ENCODE measurements at regions not wholly inside any gene's neighbourhood (a gene's known extent, or its start where the extent isn't known, plus 50 kb on each side); places are given as distances from the start of the nearest gene placed in this dataset.
"Not testable (repeated sequence)": the region's sequence is repeated elsewhere in the genome, so short reads cannot be mapped to it uniquely, and the experiment has no call there.

GRCh38 chr7:52249741-52250140, 785.7 kb upstream of the POM121L12 start:
- Mint-ChIP-seq H3K36me3 (ENCODE audit: insufficient read depth) (no peaks in the 10 kb centered on the region), H3K4me3 (no peak overlapping the region), H3K4me1 (ENCODE audit: low read depth) (no peaks in the 10 kb centered on the region), H3K27me3 (ENCODE audit: low read depth) (no peaks in the 10 kb centered on the region), H3K9me3 (peaks cover 7% of the 10 kb centered on the region)
- ATAC-seq (no peak), DNase-seq (no peak)

- no peak overlapping the region for H3K4me3 Mint-ChIP-seq
- no peaks in the 10 kb centered on the region for H3K36me3 Mint-ChIP-seq (ENCODE audit: insufficient read depth)
- DNase-seq: no peak
- H3K9me3 Mint-ChIP-seq: peaks cover 20% of the 10 kb centered on the region
- H3K4me1 Mint-ChIP-seq (ENCODE audit: low read depth): no peaks in the 10 kb centered on the region
- no peaks in the 10 kb centered on the region for H3K27me3 Mint-ChIP-seq (ENCODE audit: low read depth)
- ATAC-seq: no peak
Observed at GRCh38 chr7:52247518-52247917, 787.9 kb upstream of the POM121L12 start.

GRCh38 chr7:52243685-52244084, 791.7 kb upstream of the POM121L12 start:
- Mint-ChIP-seq H3K36me3 (ENCODE audit: insufficient read depth) (no peaks in the 10 kb centered on the region), H3K9me3 (peaks cover 29% of the 10 kb centered on the region), H3K4me3 (no peak overlapping the region), H3K4me1 (ENCODE audit: low read depth) (no peaks in the 10 kb centered on the region), H3K27me3 (ENCODE audit: low read depth) (no peaks in the 10 kb centered on the region)
- ATAC-seq (no peak), DNase-seq (no peak)

GRCh38 chr7:52233248-52233647, 802.2 kb upstream of the POM121L12 start:
- Mint-ChIP-seq H3K36me3 (ENCODE audit: insufficient read depth) (no peaks in the 10 kb centered on the region), H3K4me1 (ENCODE audit: low read depth) (no peaks in the 10 kb centered on the region), H3K9me3 (peaks cover 32% of the 10 kb centered on the region), H3K4me3 (no peak overlapping the region), H3K27me3 (ENCODE audit: low read depth) (no peaks in the 10 kb centered on the region)
- DNase-seq (no peak), ATAC-seq (no peak)

- Mint-ChIP-seq H3K27me3 (ENCODE audit: low read depth) (no peaks in the 10 kb centered on the region), H3K4me3 (no peak overlapping the region), H3K9me3 (peaks cover 7% of the 10 kb centered on the region), H3K4me1 (ENCODE audit: low read depth) (no peaks in the 10 kb centered on the region), H3K36me3 (ENCODE audit: insufficient read depth) (no peaks in the 10 kb centered on the region)
- ATAC-seq (no peak), DNase-seq (no peak)
Observed at GRCh38 chr7:52211930-52212329, 823.5 kb upstream of the POM121L12 start.

- Mint-ChIP-seq H3K4me1 (ENCODE audit: low read depth) (no peaks in the 10 kb centered on the region), H3K27me3 (ENCODE audit: low read depth) (no peaks in the 10 kb centered on the region), H3K9me3 (no peaks in the 10 kb centered on the region), H3K36me3 (ENCODE audit: insufficient read depth) (no peaks in the 10 kb centered on the region), H3K4me3 (no peak overlapping the region)
- DNase-seq: no peak
- no peak for ATAC-seq
Observed at GRCh38 chr7:52209614-52210013, 825.8 kb upstream of the POM121L12 start.

GRCh38 chr7:52197221-52197620, 838.2 kb upstream of the POM121L12 start:
- DNase-seq (no peak), ATAC-seq (no peak)
- H3K36me3 Mint-ChIP-seq (ENCODE audit: insufficient read depth): no peaks in the 10 kb centered on the region
- peaks cover 22% of the 10 kb centered on the region for H3K9me3 Mint-ChIP-seq
- H3K4me3 Mint-ChIP-seq: no peak overlapping the region
- H3K27me3 Mint-ChIP-seq (ENCODE audit: low read depth): no peaks in the 10 kb centered on the region
- H3K4me1 Mint-ChIP-seq (ENCODE audit: low read depth): no peaks in the 10 kb centered on the region

GRCh38 chr7:52195664-52196063, 839.8 kb upstream of the POM121L12 start:
- Mint-ChIP-seq H3K4me3 (no peak overlapping the region), H3K9me3 (peaks cover 24% of the 10 kb centered on the region), H3K4me1 (ENCODE audit: low read depth) (no peaks in the 10 kb centered on the region), H3K36me3 (ENCODE audit: insufficient read depth) (no peaks in the 10 kb centered on the region), H3K27me3 (ENCODE audit: low read depth) (no peaks in the 10 kb centered on the region)
- no peak for DNase-seq
- ATAC-seq: no peak

- no peak for DNase-seq
- peaks cover 16% of the 10 kb centered on the region for H3K9me3 Mint-ChIP-seq
- no peaks in the 10 kb centered on the region for H3K4me1 Mint-ChIP-seq (ENCODE audit: low read depth)
- H3K27me3 Mint-ChIP-seq (ENCODE audit: low read depth): no peaks in the 10 kb centered on the region
- no peak overlapping the region for H3K4me3 Mint-ChIP-seq
- no peak for ATAC-seq
- H3K36me3 Mint-ChIP-seq (ENCODE audit: insufficient read depth): no peaks in the 10 kb centered on the region
Observed at GRCh38 chr7:52189153-52189778, 846.2 kb upstream of the POM121L12 start.

GRCh38 chr7:52184006-52184703, 851.3 kb upstream of the POM121L12 start:
- H3K27me3 Mint-ChIP-seq (ENCODE audit: low read depth): no peaks in the 10 kb centered on the region
- no peak for ATAC-seq

GRCh38 chr7:52179934-52180333, 855.5 kb upstream of the POM121L12 start:
- H3K4me1 Mint-ChIP-seq (ENCODE audit: low read depth): no peaks in the 10 kb centered on the region
- ATAC-seq (no peak), DNase-seq (no peak)
- peaks cover 19% of the 10 kb centered on the region for H3K9me3 Mint-ChIP-seq
- H3K36me3 Mint-ChIP-seq (ENCODE audit: insufficient read depth): no peaks in the 10 kb centered on the region
- no peak overlapping the region for H3K4me3 Mint-ChIP-seq
- H3K27me3 Mint-ChIP-seq (ENCODE audit: low read depth): no peaks in the 10 kb centered on the region

More at GRCh38 chr7:52184006-52184703, 851.3 kb upstream of the POM121L12 start:
- H3K4me1 Mint-ChIP-seq (ENCODE audit: low read depth): no peaks in the 10 kb centered on the region
- DNase-seq: no peak
- peaks cover 26% of the 10 kb centered on the region for H3K9me3 Mint-ChIP-seq
- no peaks in the 10 kb centered on the region for H3K36me3 Mint-ChIP-seq (ENCODE audit: insufficient read depth)
- H3K4me3 Mint-ChIP-seq: no peak overlapping the region

- no peaks in the 10 kb centered on the region for H3K27me3 Mint-ChIP-seq (ENCODE audit: low read depth)
- DNase-seq (no peak), ATAC-seq (no peak)
- no peaks in the 10 kb centered on the region for H3K36me3 Mint-ChIP-seq (ENCODE audit: insufficient read depth)
- no peaks in the 10 kb centered on the region for H3K4me1 Mint-ChIP-seq (ENCODE audit: low read depth)
- peaks cover 16% of the 10 kb centered on the region for H3K9me3 Mint-ChIP-seq
- no peak overlapping the region for H3K4me3 Mint-ChIP-seq
Observed at GRCh38 chr7:52168085-52168484, 851.5 kb upstream of the COBL start.

- DNase-seq (no peak), ATAC-seq (no peak)
- Mint-ChIP-seq H3K36me3 (ENCODE audit: insufficient read depth) (no peaks in the 10 kb centered on the region), H3K4me1 (ENCODE audit: low read depth) (no peaks in the 10 kb centered on the region), H3K27me3 (ENCODE audit: low read depth) (no peaks in the 10 kb centered on the region), H3K9me3 (peaks cover 8% of the 10 kb centered on the region), H3K4me3 (no peak overlapping the region)
Observed at GRCh38 chr7:52163311-52163710, 846.7 kb upstream of the COBL start.

GRCh38 chr7:52161483-52161882, 844.9 kb upstream of the COBL start:
- H3K9me3 Mint-ChIP-seq: peaks cover 4% of the 10 kb centered on the region
- no peak overlapping the region for H3K4me3 Mint-ChIP-seq
- DNase-seq (no peak), ATAC-seq (no peak)
- H3K27me3 Mint-ChIP-seq (ENCODE audit: low read depth): no peaks in the 10 kb centered on the region
- H3K36me3 Mint-ChIP-seq (ENCODE audit: insufficient read depth): no peaks in the 10 kb centered on the region
- H3K4me1 Mint-ChIP-seq (ENCODE audit: low read depth): no peaks in the 10 kb centered on the region

GRCh38 chr7:52159421-52159820, 842.8 kb upstream of the COBL start:
- H3K9me3 Mint-ChIP-seq; H3K27me3 Mint-ChIP-seq (ENCODE audit: low read depth); ATAC-seq; H3K4me3 Mint-ChIP-seq; H3K4me1 Mint-ChIP-seq (ENCODE audit: low read depth); H3K36me3 Mint-ChIP-seq (ENCODE audit: insufficient read depth); DNase-seq: not testable (repeated sequence)

Measured in activated T-cell treated with anti-CD3 and anti-CD28 coated beads, Interleukin-2, amount 50 U/mL, for 4 hours (primary cell).